ENCODE measurements at regions not wholly inside any gene's neighbourhood (a gene's known extent, or its start where the extent isn't known, plus 50 kb on each side); places are given as distances from the start of the nearest gene placed in this dataset.
A peak's percentile ranks its signal among the peaks of the same experiment; 100 is the strongest.

GRCh38 chr4:27141530-27141929 lies 280.9 kb downstream of the STIM2 start:
- Histone ChIP-seq H3K27me3 (ENCODE audit: control insufficient read depth, insufficient read depth, low read length) (no peaks in the 10 kb centered on the region), H3K4me2 (ENCODE audit: extremely low read depth, insufficient read depth, low read length) (no peak overlapping the region), H3K4me3 (replicated peaks in 1 of 4; ENCODE audit: control extremely low read depth in 1 of 4, insufficient read depth in 1 of 4, low read depth in 3 of 4, low read length in 4 of 4) (no peak overlapping the region), H3K9me3 (ENCODE audit: control insufficient read depth, insufficient read depth, low read depth, low read length) (no peaks in the 10 kb centered on the region), H3K36me3 (ENCODE audit: control insufficient read depth, insufficient read depth, low read length) (no peaks in the 10 kb centered on the region), H3K79me2 (ENCODE audit: control insufficient read depth, insufficient read depth, low read length) (no peaks in the 10 kb centered on the region), H3K4me1 (ENCODE audit: control insufficient read depth, extremely low read depth, insufficient read depth, low read length) (no peaks in the 10 kb centered on the region), H3K9ac (ENCODE audit: insufficient read depth, low read length) (no peak overlapping the region), H3K27ac (ENCODE audit: insufficient read depth, low read length) (no peak overlapping the region), H4K20me1 (ENCODE audit: control insufficient read depth, extremely low read depth, insufficient read depth, low read length) (no peaks in the 10 kb centered on the region), H2AFZ (ENCODE audit: low read length) (no peak overlapping the region)
- no peak for DNase-seq (ENCODE audit: low read depth in 2 of 2)
- TF ChIP-seq CTCF (conservative IDR thresholded peaks at IDR 0.05 in 1 of 2, IDR thresholded peaks at IDR 0.05 in 1 of 2; ENCODE audit: low read depth in 1 of 2, low read length in 2 of 2) (no peak), EZH2 (IDR thresholded peaks at IDR 0.05; ENCODE audit: low read length, missing control alignments) (no peak)

- Histone ChIP-seq H3K27me3 (ENCODE audit: control insufficient read depth, insufficient read depth, low read length) (no peaks in the 10 kb centered on the region), H3K9ac (ENCODE audit: insufficient read depth, low read length) (no peak overlapping the region), H2AFZ (ENCODE audit: low read length) (no peak overlapping the region), H3K79me2 (ENCODE audit: control insufficient read depth, insufficient read depth, low read length) (no peaks in the 10 kb centered on the region), H4K20me1 (ENCODE audit: control insufficient read depth, extremely low read depth, insufficient read depth, low read length) (no peaks in the 10 kb centered on the region), H3K9me3 (ENCODE audit: control insufficient read depth, insufficient read depth, low read depth, low read length) (no peaks in the 10 kb centered on the region), H3K27ac (ENCODE audit: insufficient read depth, low read length) (no peak overlapping the region), H3K4me2 (ENCODE audit: extremely low read depth, insufficient read depth, low read length) (no peak overlapping the region), H3K4me3 (replicated peaks in 1 of 4; ENCODE audit: control extremely low read depth in 1 of 4, insufficient read depth in 1 of 4, low read depth in 3 of 4, low read length in 4 of 4) (no peak overlapping the region), H3K4me1 (ENCODE audit: control insufficient read depth, extremely low read depth, insufficient read depth, low read length) (no peaks in the 10 kb centered on the region), H3K36me3 (ENCODE audit: control insufficient read depth, insufficient read depth, low read length) (no peaks in the 10 kb centered on the region)
- TF ChIP-seq CTCF (conservative IDR thresholded peaks at IDR 0.05 in 1 of 2, IDR thresholded peaks at IDR 0.05 in 1 of 2; ENCODE audit: low read depth in 1 of 2, low read length in 2 of 2) (no peak), EZH2 (IDR thresholded peaks at IDR 0.05; ENCODE audit: low read length, missing control alignments) (no peak)
- no peak for DNase-seq (ENCODE audit: low read depth in 2 of 2)
Measured at GRCh38 chr4:27142841-27143240, 282.2 kb downstream of the STIM2 start.

DNA sequence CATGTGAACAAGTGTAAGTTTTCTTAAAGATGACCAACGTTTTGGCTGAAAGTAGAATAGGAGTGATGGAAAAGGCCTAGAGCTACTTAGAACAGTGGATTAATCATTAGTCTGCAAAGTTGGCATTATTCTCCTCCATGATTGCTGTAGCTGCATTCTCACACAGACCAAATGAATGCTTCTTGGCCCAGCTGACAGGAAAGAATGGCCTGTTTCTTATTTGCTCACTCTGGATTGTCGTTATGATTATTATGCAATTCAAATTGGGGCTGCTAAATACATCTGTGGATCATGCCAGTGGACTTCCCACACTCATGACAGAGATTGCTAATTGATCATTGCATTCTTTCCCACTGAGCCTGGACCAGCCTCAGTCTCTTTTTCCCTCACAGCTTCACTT lies 285.0 kb downstream of the STIM2 start:
- TF ChIP-seq CTCF (conservative IDR thresholded peaks at IDR 0.05 in 1 of 2, IDR thresholded peaks at IDR 0.05 in 1 of 2; ENCODE audit: low read depth in 1 of 2, low read length in 2 of 2) = no peak
- TF ChIP-seq EZH2 (IDR thresholded peaks at IDR 0.05; ENCODE audit: low read length, missing control alignments) = no peak
- Histone ChIP-seq H2AFZ (ENCODE audit: low read length) (no peak overlapping the region), H3K4me2 (ENCODE audit: extremely low read depth, insufficient read depth, low read length) (no peak overlapping the region), H3K9me3 (ENCODE audit: control insufficient read depth, insufficient read depth, low read depth, low read length) (no peaks in the 10 kb centered on the region), H3K36me3 (ENCODE audit: control insufficient read depth, insufficient read depth, low read length) (no peaks in the 10 kb centered on the region), H3K79me2 (ENCODE audit: control insufficient read depth, insufficient read depth, low read length) (no peaks in the 10 kb centered on the region), H3K27ac (ENCODE audit: insufficient read depth, low read length) (no peak overlapping the region), H3K4me3 (replicated peaks in 1 of 4; ENCODE audit: control extremely low read depth in 1 of 4, insufficient read depth in 1 of 4, low read depth in 3 of 4, low read length in 4 of 4) (no peak overlapping the region), H4K20me1 (ENCODE audit: control insufficient read depth, extremely low read depth, insufficient read depth, low read length) (no peaks in the 10 kb centered on the region), H3K4me1 (ENCODE audit: control insufficient read depth, extremely low read depth, insufficient read depth, low read length) (no peaks in the 10 kb centered on the region), H3K9ac (ENCODE audit: insufficient read depth, low read length) (no peak overlapping the region), H3K27me3 (ENCODE audit: control insufficient read depth, insufficient read depth, low read length) (no peaks in the 10 kb centered on the region)
- peak in 1 of 2 donors; percentile 7 for DNase-seq (ENCODE audit: low read depth in 2 of 2)

Data from fibroblast of lung (primary cell).